ENCODE measurements at regions not wholly inside any gene's neighbourhood (a gene's known extent, or its start where the extent isn't known, plus 50 kb on each side); places are given as distances from the start of the nearest gene placed in this dataset.

DNA sequence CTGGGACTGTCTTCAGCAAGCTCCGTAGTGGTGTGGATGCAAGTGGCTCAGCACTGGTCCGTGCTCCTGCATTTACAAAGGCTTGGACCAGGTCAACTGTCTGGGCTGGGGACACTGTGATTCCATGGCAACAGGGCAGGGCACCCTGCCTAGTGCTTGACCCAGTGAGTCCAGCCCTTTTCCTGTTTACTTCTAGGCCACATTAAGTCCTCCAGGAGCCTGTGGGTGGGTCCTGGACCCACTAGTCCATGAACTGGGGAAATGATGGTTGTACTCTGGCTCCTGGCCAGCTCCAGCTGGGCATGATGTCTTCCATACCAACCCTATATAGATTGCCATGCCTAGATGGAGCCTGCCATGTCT lies 152.0 kb downstream of the RPS24 start:
- H3K36me3 Mint-ChIP-seq (ENCODE audit: insufficient read depth, unreplicated experiment): no peaks in the 10 kb centered on the region
- POLR2A ChIA-PET: no interaction called here
- TF ChIP-seq CTCF (IDR thresholded peaks at IDR 0.05; ENCODE audit: unreplicated experiment): no peak
- no TSS peak for BruUV-seq (replicated peaks)
- CTCF ChIA-PET: interaction anchor here (0.7 kb wide), 1 partner anchor 20 kb away, joined by 4 read pairs; no protein-coding TSS in a partner anchor
- DNase-seq (ENCODE audit: unreplicated experiment): no peak
- H3K9me3 Mint-ChIP-seq (ENCODE audit: unreplicated experiment): no peaks in the 10 kb centered on the region
- H3K27me3 Mint-ChIP-seq (ENCODE audit: insufficient read depth, unreplicated experiment): peaks cover 7% of the 10 kb centered on the region
- no peak overlapping the region for H3K27ac Mint-ChIP-seq (ENCODE audit: low read depth, unreplicated experiment)
- H3K4me3 Mint-ChIP-seq (ENCODE audit: unreplicated experiment): no peak overlapping the region
- H3K4me1 Mint-ChIP-seq (ENCODE audit: insufficient read depth, unreplicated experiment): no peaks in the 10 kb centered on the region
- intact Hi-C loops (cut with micrococcal nuclease): no loop called here

DNA sequence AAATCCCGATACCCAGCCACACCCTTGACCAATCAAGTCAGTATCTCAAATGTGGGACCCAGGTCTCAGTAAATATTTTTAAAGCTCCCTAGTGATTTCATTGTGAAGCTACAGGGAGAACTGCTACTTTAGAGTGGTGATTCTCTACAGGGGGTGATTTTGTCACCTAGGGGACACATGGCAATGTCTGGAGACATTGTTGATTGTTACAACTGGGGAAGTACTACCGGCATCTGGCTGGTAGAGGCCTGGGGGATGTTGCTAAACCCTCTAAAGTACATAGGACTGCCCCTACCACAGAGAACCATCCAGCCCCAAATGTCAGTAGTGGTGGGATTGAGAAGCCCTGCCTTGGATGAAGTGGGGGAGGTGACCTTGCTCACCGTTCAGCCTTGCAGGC lies 152.9 kb downstream of the RPS24 start:
- no TSS peak for BruUV-seq (replicated peaks)
- CTCF ChIA-PET: interaction anchor here (1.1 kb wide), 1 partner anchor 14 kb away, joined by 4 read pairs; no protein-coding TSS in a partner anchor
- Mint-ChIP-seq H3K9me3 (ENCODE audit: unreplicated experiment) (no peaks in the 10 kb centered on the region), H3K4me1 (ENCODE audit: insufficient read depth, unreplicated experiment) (no peaks in the 10 kb centered on the region), H3K27me3 (ENCODE audit: insufficient read depth, unreplicated experiment) (no peaks in the 10 kb centered on the region), H3K27ac (ENCODE audit: low read depth, unreplicated experiment) (no peak overlapping the region), H3K4me3 (ENCODE audit: unreplicated experiment) (no peak overlapping the region), H3K36me3 (ENCODE audit: insufficient read depth, unreplicated experiment) (no peaks in the 10 kb centered on the region)
- TF ChIP-seq CTCF (IDR thresholded peaks at IDR 0.05; ENCODE audit: unreplicated experiment): no peak
- intact Hi-C loops (cut with micrococcal nuclease): no loop called here
- POLR2A ChIA-PET: interaction anchor here (0.6 kb wide), 1 partner anchor 42 kb away, joined by 4 read pairs; no protein-coding TSS in a partner anchor
- DNase-seq (ENCODE audit: unreplicated experiment): no peak

DNA sequence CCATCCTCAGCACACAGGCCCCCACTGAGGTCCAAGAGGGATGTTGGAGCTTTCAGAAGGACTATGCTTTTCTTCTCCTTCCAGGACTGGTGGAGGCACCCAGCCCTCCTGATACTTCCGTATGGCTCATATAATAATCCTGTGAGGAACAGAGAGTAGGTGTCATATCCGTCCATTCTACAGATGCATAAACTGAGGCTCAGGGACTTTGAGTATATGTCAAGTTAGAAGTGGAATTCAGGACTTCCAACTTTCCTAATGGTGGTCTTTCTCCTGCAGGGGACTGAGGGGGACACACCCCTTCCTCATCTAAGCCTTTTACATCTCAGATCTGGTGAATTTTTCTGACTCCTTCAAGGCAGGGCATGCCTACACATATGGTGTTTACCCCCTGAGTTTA lies 153.7 kb downstream of the RPS24 start:
- H3K4me3 Mint-ChIP-seq (ENCODE audit: unreplicated experiment): no peak overlapping the region
- POLR2A ChIA-PET: interaction anchor here (0.6 kb wide), 1 partner anchor 43 kb away, joined by 4 read pairs; no protein-coding TSS in a partner anchor
- TF ChIP-seq CTCF (IDR thresholded peaks at IDR 0.05; ENCODE audit: unreplicated experiment): no peak
- CTCF ChIA-PET: interaction anchor here (1.1 kb wide), 1 partner anchor 15 kb away, joined by 4 read pairs; no protein-coding TSS in a partner anchor
- no peak overlapping the region for H3K27ac Mint-ChIP-seq (ENCODE audit: low read depth, unreplicated experiment)
- intact Hi-C loops (cut with micrococcal nuclease): no loop called here
- H3K9me3 Mint-ChIP-seq (ENCODE audit: unreplicated experiment): no peaks in the 10 kb centered on the region
- no peaks in the 10 kb centered on the region for H3K27me3 Mint-ChIP-seq (ENCODE audit: insufficient read depth, unreplicated experiment)
- no peak for DNase-seq (ENCODE audit: unreplicated experiment)
- H3K36me3 Mint-ChIP-seq (ENCODE audit: insufficient read depth, unreplicated experiment): no peaks in the 10 kb centered on the region
- no peaks in the 10 kb centered on the region for H3K4me1 Mint-ChIP-seq (ENCODE audit: insufficient read depth, unreplicated experiment)
- BruUV-seq (replicated peaks): no TSS peak

DNA sequence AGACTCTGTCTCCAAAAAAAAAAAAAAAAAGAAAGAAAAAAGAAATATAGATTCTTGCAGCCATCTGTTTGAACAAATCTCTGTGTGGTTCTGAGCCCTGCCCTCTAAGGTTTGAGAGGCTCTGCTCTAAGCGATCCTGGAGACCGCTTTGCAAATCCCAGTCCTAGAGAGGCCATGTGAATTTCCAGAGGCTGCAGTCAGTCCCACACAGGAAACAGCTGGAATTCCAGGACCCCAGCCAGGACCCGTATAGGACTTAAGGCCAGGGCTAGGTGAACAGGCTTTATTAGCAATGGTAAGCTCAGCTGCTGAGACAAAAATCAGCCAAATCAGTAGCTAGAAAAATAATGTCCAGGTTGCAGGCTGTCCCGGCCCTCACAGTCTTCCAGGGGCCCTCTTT lies 154.8 kb downstream of the RPS24 start:
- no peak for DNase-seq (ENCODE audit: unreplicated experiment)
- no TSS peak for BruUV-seq (replicated peaks)
- ChIA-PET POLR2A (no interaction called here), CTCF (no interaction called here)
- H3K27me3 Mint-ChIP-seq (ENCODE audit: insufficient read depth, unreplicated experiment): no peaks in the 10 kb centered on the region
- no peaks in the 10 kb centered on the region for H3K4me1 Mint-ChIP-seq (ENCODE audit: insufficient read depth, unreplicated experiment)
- intact Hi-C loops (cut with micrococcal nuclease): no loop called here
- no peaks in the 10 kb centered on the region for H3K36me3 Mint-ChIP-seq (ENCODE audit: insufficient read depth, unreplicated experiment)
- no peak overlapping the region for H3K27ac Mint-ChIP-seq (ENCODE audit: low read depth, unreplicated experiment)
- no peak overlapping the region for H3K4me3 Mint-ChIP-seq (ENCODE audit: unreplicated experiment)
- H3K9me3 Mint-ChIP-seq (ENCODE audit: unreplicated experiment): no peaks in the 10 kb centered on the region
- TF ChIP-seq CTCF (IDR thresholded peaks at IDR 0.05; ENCODE audit: unreplicated experiment): no peak

Data from MCF 10A (cell line).